Liver (tissue), 8 donors: ENCODE measurements at regions not wholly inside any gene's neighbourhood (a gene's known extent, or its start where the extent isn't known, plus 50 kb on each side); places are given as distances from the start of the nearest gene placed in this dataset.

Experiments
- DNase-seq: peaks from one replicate; pipeline ENCODE4 v3.0.0-alpha.2; 2017; ENCODE audit warnings: low spot score
- H3K27ac ChIP-seq, 2 donors: one replicate each; pipeline ENCODE4 v1.7.0; 2013; ENCODE audit warnings: inconsistent platforms in 2 of 2, low read length in 2 of 2, control low read depth in 1 of 2, low read depth in 1 of 2, mild to moderate bottlenecking in 1 of 2
- H3K27me3 ChIP-seq, 4 donors: one replicate each; pipeline versions ENCODE4 v1.6.1 to v1.7.0; 2013; ENCODE audit warnings: low read length in 3 of 4, inconsistent platforms in 1 of 4, mild to moderate bottlenecking in 1 of 4, moderate library complexity in 1 of 4; ENCODE audit not compliant: control insufficient read depth in 4 of 4, insufficient read depth in 4 of 4
- H3K36me3 ChIP-seq, 4 donors: one replicate each; pipeline versions ENCODE4 v1.6.1 to v1.7.0; 2013; ENCODE audit warnings: low read length in 3 of 4, mild to moderate bottlenecking in 3 of 4, low read depth in 1 of 4, moderate library complexity in 1 of 4; ENCODE audit not compliant: control insufficient read depth in 4 of 4, insufficient read depth in 3 of 4
- H3K4me1 ChIP-seq, 4 donors: one replicate each; pipeline versions ENCODE4 v1.6.1 to v1.7.0; 2013; ENCODE audit warnings: low read length in 3 of 4, mild to moderate bottlenecking in 3 of 4, moderate library complexity in 1 of 4; ENCODE audit not compliant: control insufficient read depth in 4 of 4, insufficient read depth in 4 of 4
- H3K4me3 ChIP-seq, 3 donors: one replicate each; pipeline versions ENCODE4 v1.6.1 to v1.7.0; 2013; ENCODE audit warnings: low read length in 3 of 3, control low read depth in 1 of 3, low read depth in 1 of 3, mild to moderate bottlenecking in 1 of 3
- H3K9ac ChIP-seq, 2 donors: one replicate each; pipeline ENCODE4 v1.7.0; 2013; ENCODE audit warnings: low read length in 2 of 2, mild to moderate bottlenecking in 2 of 2, moderate library complexity in 2 of 2, control low read depth in 1 of 2, low read depth in 1 of 2
- H3K9me3 ChIP-seq, 4 donors: one replicate each; pipeline versions ENCODE4 v1.6.1 to v1.7.0; 2013; ENCODE audit warnings: low read length in 3 of 4; ENCODE audit not compliant: control insufficient read depth in 4 of 4
- EGR1 ChIP-seq, 2 donors: IDR thresholded peaks; 2 replicates each; pipeline ENCODE4 v1.6.1; 2016 to 2018; ENCODE audit warnings: antibody characterized with exemption in 2 of 2, low read depth in 2 of 2
- FOXA1 ChIP-seq: IDR thresholded peaks from 2 replicates; pipeline ENCODE4 v1.6.1; 2016; ENCODE audit warnings: antibody characterized with exemption
- FOXA2 ChIP-seq: IDR thresholded peaks from 2 replicates; pipeline ENCODE4 v1.6.1; 2016; ENCODE audit warnings: antibody characterized with exemption
- GABPA ChIP-seq, 2 donors: IDR thresholded peaks in 1 of 2; conservative IDR thresholded peaks in 1 of 2; 2 replicates each; pipeline ENCODE4 v1.6.1; 2016; ENCODE audit warnings: antibody characterized with exemption in 2 of 2, mild to moderate bottlenecking in 1 of 2, moderate library complexity in 1 of 2
- HNF4A ChIP-seq, 2 donors: conservative IDR thresholded peaks; 2 replicates each; pipeline ENCODE4 v1.6.1; 2016; ENCODE audit warnings: antibody characterized with exemption in 2 of 2, mild to moderate bottlenecking in 2 of 2
- HNF4G ChIP-seq: IDR thresholded peaks from 2 replicates; pipeline ENCODE4 v1.6.1; 2016; ENCODE audit warnings: antibody characterized with exemption
- JUND ChIP-seq, 2 donors: IDR thresholded peaks; 2 replicates each; pipeline ENCODE4 v1.6.1; 2016; ENCODE audit warnings: antibody characterized with exemption in 2 of 2
- NR2F2 ChIP-seq: IDR thresholded peaks from 2 replicates; pipeline ENCODE4 v1.6.1; 2016; ENCODE audit warnings: antibody characterized with exemption
- RAD21 ChIP-seq, 2 donors: IDR thresholded peaks; 2 replicates each; pipeline ENCODE4 v1.6.1; 2016; ENCODE audit warnings: antibody characterized with exemption in 2 of 2, mild to moderate bottlenecking in 2 of 2
- RXRA ChIP-seq, 2 donors: IDR thresholded peaks; 2 replicates each; pipeline ENCODE4 v1.6.1; 2017 to 2018; ENCODE audit warnings: antibody characterized with exemption in 2 of 2, mild to moderate bottlenecking in 1 of 2
- SP1 ChIP-seq: IDR thresholded peaks from 2 replicates; pipeline ENCODE4 v1.6.1; 2018; ENCODE audit warnings: antibody characterized with exemption, mild to moderate bottlenecking
- TAF1 ChIP-seq: conservative IDR thresholded peaks from 2 replicates; pipeline ENCODE4 v1.6.1; 2016; ENCODE audit warnings: antibody characterized with exemption, mild to moderate bottlenecking
- YY1 ChIP-seq: IDR thresholded peaks from 2 replicates; pipeline ENCODE4 v1.6.1; 2016; ENCODE audit warnings: antibody characterized with exemption, mild to moderate bottlenecking
- WGBS: extraction: QIAGEN DNeasy Blood & Tissue Kit; methylation state at CpG from one replicate; pipeline ENCODE4 v1.1.7; 2013; 5-methylcytosine and 5-hydroxymethylcytosine counted together
- TF ChIP-seq, protein P1 (sequence below): IDR thresholded peaks from 2 replicates; pipeline ENCODE4 v1.6.1; 2016; ENCODE audit warnings: antibody characterized with exemption, mild to moderate bottlenecking
- TF ChIP-seq, protein P2 (sequence below): IDR thresholded peaks from 2 replicates; pipeline ENCODE4 v1.6.1; 2016; ENCODE audit warnings: antibody characterized with exemption
- TF ChIP-seq, protein P3 (sequence below): IDR thresholded peaks from 2 replicates; pipeline ENCODE4 v1.6.1; 2016; ENCODE audit warnings: antibody characterized with exemption
- TF ChIP-seq, protein P4 (sequence below): fragments of 150-350 bp; IDR thresholded peaks from 2 replicates; pipeline ENCODE4 v1.5.1; 2017; ENCODE audit warnings: improper control_type of control experiment, low read depth, low read length; ENCODE audit not compliant: missing input control
- donor health status: healthy.
- donor health status: healthy.
- donor health status: healthy.
- donor health status: healthy.
- donor health status: healthy.

DNA sequence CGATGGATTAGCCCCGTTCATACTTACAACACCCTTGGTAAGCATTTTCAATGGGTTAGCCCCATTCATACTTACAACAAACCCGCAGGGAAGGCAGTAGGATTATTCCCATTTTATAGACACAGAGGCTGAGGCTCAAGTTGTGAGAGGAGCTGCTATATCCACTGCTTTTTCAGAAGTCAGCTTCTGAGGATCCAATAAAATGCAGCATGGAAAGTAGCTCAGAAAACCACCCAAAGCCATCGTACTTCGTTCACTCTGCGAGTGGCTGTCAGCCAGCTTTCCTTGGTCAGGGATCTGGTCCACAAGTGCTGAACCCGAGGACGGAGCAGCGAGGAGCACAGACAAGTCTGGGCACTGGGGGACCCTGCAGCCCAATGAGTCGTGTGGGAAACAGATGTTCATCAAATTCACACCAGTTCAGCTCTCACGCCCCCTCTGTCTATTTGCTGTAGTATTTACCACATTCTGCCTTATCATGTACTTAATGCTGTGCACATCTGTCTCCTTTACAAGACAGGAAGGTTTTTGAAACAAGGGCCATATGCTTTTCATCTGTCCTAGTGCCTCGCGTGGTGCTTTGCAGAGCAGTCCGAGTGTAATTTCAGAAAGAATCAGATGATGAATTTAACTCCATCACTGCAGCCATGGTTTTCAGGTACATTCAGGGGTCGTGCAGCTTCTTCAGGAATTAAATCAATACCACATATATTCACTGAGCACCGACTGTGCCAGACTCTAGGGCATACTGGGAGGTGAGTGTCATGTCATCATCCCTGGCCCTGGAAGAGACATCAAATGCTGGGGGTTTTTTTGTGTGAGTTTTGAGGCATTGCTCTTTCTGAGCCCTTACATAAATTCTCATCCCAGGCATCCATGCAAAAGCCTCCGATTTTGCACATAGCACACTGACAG lies 256.9 kb downstream of the CDH26 start:
- 63% methylated on average over 17 of the region's 17 CpGs for WGBS
- H3K27me3 ChIP-seq: peaks cover 0 to 2% (median 0%) of the 10 kb centered on the region in 4 donors

DNA sequence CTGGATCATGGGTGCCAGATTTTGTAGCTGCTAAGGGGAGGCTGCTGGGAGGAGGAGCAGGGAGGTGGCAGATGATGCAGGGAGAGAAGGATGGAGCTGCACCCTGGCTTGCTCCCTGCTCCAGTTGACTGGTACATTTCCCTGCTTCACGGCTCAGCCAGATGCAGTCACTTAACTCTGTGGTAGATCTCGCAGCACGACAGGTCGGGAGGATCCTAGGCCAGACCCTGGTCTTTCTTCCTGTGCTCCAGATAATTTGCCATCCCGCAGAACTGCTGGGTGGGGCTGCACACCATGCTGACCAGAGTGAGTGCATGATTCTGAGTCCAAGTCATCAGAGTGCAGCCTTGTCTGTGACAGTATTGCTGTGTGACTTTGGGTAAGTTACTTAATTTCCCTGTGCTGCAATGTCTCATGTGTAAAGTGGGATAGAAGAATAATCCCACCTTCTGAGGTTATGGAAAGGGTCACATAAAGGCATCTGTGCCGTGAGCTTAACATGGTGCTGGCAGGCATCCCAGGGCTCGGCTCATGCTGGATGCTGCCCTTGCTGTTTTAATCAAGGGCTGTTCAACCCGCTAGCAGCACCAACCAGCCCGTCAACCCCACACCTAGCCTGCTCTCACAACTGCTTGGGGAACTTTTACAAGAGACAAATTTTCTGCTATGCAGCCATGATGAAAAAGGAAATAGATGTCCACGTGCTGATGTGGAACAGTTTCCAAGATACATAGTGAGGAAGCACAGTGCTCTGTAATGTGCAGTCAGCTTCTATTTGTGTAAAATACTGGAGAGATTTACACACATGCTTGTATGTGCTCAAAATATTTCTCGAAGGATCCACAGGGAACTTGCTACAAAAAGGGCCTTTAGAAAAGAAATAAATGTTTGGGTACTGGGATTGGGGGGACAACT lies 257.9 kb downstream of the CDH26 start:
- 63% methylated on average over 11 of the region's 11 CpGs for WGBS
- H3K9ac ChIP-seq: no peak overlapping the region
- TF ChIP-seq EGR1 (IDR thresholded peaks at IDR 0.05; ENCODE audit: low read depth in 2 of 2) (no peak), HNF4G (no peak), JUND (IDR thresholded peaks at IDR 0.05) (no peak), GABPA (IDR thresholded peaks at IDR 0.05 in 1 of 2, conservative IDR thresholded peaks at IDR 0.05 in 1 of 2) (no peak)

More for the DNA sequence above, 256.9 kb downstream of the CDH26 start:
- DNase-seq: no peak
- Histone ChIP-seq H3K9ac (no peak overlapping the region), H3K4me1 (no peaks in the 10 kb centered on the region), H3K4me3 (no peak overlapping the region), H3K36me3 (no peaks in the 10 kb centered on the region), H3K9me3 (no peaks in the 10 kb centered on the region), H3K27ac (no peak overlapping the region)
- no peak for TF ChIP-seq HNF4G
- TF ChIP-seq, protein P1, sequence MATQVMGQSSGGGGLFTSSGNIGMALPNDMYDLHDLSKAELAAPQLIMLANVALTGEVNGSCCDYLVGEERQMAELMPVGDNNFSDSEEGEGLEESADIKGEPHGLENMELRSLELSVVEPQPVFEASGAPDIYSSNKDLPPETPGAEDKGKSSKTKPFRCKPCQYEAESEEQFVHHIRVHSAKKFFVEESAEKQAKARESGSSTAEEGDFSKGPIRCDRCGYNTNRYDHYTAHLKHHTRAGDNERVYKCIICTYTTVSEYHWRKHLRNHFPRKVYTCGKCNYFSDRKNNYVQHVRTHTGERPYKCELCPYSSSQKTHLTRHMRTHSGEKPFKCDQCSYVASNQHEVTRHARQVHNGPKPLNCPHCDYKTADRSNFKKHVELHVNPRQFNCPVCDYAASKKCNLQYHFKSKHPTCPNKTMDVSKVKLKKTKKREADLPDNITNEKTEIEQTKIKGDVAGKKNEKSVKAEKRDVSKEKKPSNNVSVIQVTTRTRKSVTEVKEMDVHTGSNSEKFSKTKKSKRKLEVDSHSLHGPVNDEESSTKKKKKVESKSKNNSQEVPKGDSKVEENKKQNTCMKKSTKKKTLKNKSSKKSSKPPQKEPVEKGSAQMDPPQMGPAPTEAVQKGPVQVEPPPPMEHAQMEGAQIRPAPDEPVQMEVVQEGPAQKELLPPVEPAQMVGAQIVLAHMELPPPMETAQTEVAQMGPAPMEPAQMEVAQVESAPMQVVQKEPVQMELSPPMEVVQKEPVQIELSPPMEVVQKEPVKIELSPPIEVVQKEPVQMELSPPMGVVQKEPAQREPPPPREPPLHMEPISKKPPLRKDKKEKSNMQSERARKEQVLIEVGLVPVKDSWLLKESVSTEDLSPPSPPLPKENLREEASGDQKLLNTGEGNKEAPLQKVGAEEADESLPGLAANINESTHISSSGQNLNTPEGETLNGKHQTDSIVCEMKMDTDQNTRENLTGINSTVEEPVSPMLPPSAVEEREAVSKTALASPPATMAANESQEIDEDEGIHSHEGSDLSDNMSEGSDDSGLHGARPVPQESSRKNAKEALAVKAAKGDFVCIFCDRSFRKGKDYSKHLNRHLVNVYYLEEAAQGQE: no peak
- TF ChIP-seq FOXA1: no peak
- TF ChIP-seq, protein P2, sequence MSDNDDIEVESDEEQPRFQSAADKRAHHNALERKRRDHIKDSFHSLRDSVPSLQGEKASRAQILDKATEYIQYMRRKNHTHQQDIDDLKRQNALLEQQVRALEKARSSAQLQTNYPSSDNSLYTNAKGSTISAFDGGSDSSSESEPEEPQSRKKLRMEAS: no peak
- TF ChIP-seq, protein P3, sequence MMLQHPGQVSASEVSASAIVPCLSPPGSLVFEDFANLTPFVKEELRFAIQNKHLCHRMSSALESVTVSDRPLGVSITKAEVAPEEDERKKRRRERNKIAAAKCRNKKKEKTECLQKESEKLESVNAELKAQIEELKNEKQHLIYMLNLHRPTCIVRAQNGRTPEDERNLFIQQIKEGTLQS: no peak

DNA sequence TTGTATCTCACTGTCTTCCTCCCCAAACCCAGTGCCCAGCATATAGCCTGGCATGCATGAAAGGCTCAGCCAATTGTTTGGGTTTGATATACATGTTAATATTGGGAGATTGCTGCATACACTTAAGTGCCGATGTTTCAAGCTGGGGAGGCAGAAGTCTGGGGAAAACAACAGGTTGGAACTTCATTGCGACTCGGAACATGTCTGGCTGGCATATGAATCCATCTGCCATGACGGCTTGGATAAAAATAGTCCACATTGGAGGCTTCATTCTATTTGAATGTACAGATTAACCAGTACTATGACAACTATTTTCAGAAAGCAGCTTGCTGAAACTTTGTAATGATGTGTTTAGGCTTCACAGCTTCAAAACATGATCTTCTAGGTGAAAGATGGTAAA lies 261.0 kb downstream of the CDH26 start:
- Histone ChIP-seq H3K4me1 (no peaks in the 10 kb centered on the region), H3K27me3 (peaks cover 0 to 6% (median under 1%) of the 10 kb centered on the region in 4 donors), H3K9me3 (no peaks in the 10 kb centered on the region), H3K4me3 (no peak overlapping the region), H3K27ac (no peak overlapping the region), H3K9ac (no peak overlapping the region), H3K36me3 (no peaks in the 10 kb centered on the region)
- no peak for DNase-seq
- 86% methylated on average over 4 of the region's 4 CpGs for WGBS
- TF ChIP-seq TAF1 (no peak), FOXA2 (no peak), RAD21 (IDR thresholded peaks at IDR 0.05) (no peak), HNF4A (conservative IDR thresholded peaks at IDR 0.05) (no peak), YY1 (no peak), SP1 (no peak), JUND (IDR thresholded peaks at IDR 0.05) (no peak), HNF4G (no peak), EGR1 (IDR thresholded peaks at IDR 0.05; ENCODE audit: low read depth in 2 of 2) (no peak), GABPA (IDR thresholded peaks at IDR 0.05 in 1 of 2, conservative IDR thresholded peaks at IDR 0.05 in 1 of 2) (no peak), NR2F2 (no peak), RXRA (IDR thresholded peaks at IDR 0.05) (no peak)
- TF ChIP-seq, protein P4, sequence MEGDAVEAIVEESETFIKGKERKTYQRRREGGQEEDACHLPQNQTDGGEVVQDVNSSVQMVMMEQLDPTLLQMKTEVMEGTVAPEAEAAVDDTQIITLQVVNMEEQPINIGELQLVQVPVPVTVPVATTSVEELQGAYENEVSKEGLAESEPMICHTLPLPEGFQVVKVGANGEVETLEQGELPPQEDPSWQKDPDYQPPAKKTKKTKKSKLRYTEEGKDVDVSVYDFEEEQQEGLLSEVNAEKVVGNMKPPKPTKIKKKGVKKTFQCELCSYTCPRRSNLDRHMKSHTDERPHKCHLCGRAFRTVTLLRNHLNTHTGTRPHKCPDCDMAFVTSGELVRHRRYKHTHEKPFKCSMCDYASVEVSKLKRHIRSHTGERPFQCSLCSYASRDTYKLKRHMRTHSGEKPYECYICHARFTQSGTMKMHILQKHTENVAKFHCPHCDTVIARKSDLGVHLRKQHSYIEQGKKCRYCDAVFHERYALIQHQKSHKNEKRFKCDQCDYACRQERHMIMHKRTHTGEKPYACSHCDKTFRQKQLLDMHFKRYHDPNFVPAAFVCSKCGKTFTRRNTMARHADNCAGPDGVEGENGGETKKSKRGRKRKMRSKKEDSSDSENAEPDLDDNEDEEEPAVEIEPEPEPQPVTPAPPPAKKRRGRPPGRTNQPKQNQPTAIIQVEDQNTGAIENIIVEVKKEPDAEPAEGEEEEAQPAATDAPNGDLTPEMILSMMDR: no peak
- TF ChIP-seq, protein P2: no peak
- TF ChIP-seq, protein P3: no peak

More for the DNA sequence above, 257.9 kb downstream of the CDH26 start:
- Histone ChIP-seq H3K9me3 (no peaks in the 10 kb centered on the region), H3K27ac (no peak overlapping the region), H3K27me3 (peaks cover 0 to 6% (median under 1%) of the 10 kb centered on the region in 4 donors), H3K4me1 (no peaks in the 10 kb centered on the region), H3K4me3 (no peak overlapping the region), H3K36me3 (no peaks in the 10 kb centered on the region)
- DNase-seq: no peak
